HepG2 (cell line): ENCODE measurements at regions not wholly inside any gene's neighbourhood (a gene's known extent, or its start where the extent isn't known, plus 50 kb on each side); places are given as distances from the start of the nearest gene placed in this dataset.

Source experiments
- JUND ChIP-seq: sonication (generic); formaldehyde crosslinking; IDR thresholded peaks from 2 replicates; pipeline ENCODE4 v1.8.0; 2022; ENCODE audit warnings: mild to moderate bottlenecking, missing genetic modification reagents
- RAD21 ChIP-seq: fragments of 450-650 bp; formaldehyde crosslinking; IDR thresholded peaks from 2 replicates; pipeline ENCODE4 v1.5.0; 2020; ENCODE audit warnings: mild to moderate bottlenecking
- SP4 ChIP-seq: sonication (generic); formaldehyde crosslinking; IDR thresholded peaks from 2 replicates; pipeline ENCODE4 v1.8.1; 2023; ENCODE audit warnings: mild to moderate bottlenecking, missing genetic modification reagents

DNA sequence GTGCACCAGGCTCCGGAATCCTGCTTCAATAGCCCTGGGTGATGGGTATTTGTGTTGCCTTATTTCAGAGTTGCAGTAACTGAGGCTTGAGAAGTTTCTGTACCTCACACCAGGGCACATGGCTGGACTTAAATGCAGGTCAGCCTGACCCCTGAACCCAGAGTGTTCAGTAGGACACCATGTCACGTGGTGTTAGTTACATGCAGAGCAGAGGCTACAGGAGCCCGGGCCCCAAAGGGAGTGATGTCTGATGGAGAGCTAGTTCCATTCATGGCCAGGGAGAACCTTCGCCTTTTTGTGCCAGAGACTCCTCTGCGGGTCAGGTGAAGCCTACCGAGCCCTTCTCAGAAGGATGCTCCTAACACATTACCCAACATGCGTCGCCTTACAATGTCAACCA lies 161.4 kb upstream of the CST7 start:
- TF ChIP-seq SP4 (CRISPR knock-in tag) (no peak), RAD21 (CRISPR knock-in tag) (no peak), JUND (CRISPR knock-in tag) (no peak)
